NT2/D1 (cell line): ENCODE measurements at regions not wholly inside any gene's neighbourhood (a gene's known extent, or its start where the extent isn't known, plus 50 kb on each side); places are given as distances from the start of the nearest gene placed in this dataset.

Experiments
- DNase-seq: peaks from one replicate; pipeline ENCODE4 v3.0.0-alpha.2; 2011; ENCODE audit warnings: low read depth, low spot score
- H3K27me3 ChIP-seq: 2 replicates; pipeline ENCODE4 v1.6.0; 2011; ENCODE audit warnings: mild to moderate bottlenecking; ENCODE audit not compliant: insufficient read length, insufficient read depth
- H3K36me3 ChIP-seq: 2 replicates; pipeline ENCODE4 v1.6.1; 2011; ENCODE audit warnings: mild to moderate bottlenecking, low read length, mixed read lengths; ENCODE audit not compliant: insufficient read depth, insufficient read length
- H3K4me1 ChIP-seq: 2 replicates; pipeline ENCODE4 v1.5.1; 2011; ENCODE audit not compliant: insufficient read depth, insufficient read length
- H3K4me3 ChIP-seq: 2 replicates; pipeline ENCODE4 v1.5.1; 2011; ENCODE audit warnings: low read depth; ENCODE audit not compliant: insufficient read length
- H3K9ac ChIP-seq: 2 replicates; pipeline ENCODE4 v1.6.0; 2011; ENCODE audit warnings: low read depth; ENCODE audit not compliant: insufficient read length
- H3K9me3 ChIP-seq: 2 replicates; pipeline ENCODE4 v1.5.1; 2011; ENCODE audit warnings: mild to moderate bottlenecking, low read length; ENCODE audit not compliant: insufficient read depth
- SUZ12 ChIP-seq: IDR thresholded peaks from 2 replicates; pipeline ENCODE4 v1.6.1; 2011; ENCODE audit not compliant: insufficient read length, insufficient read depth; ENCODE audit errors: extremely low read depth
- YY1 ChIP-seq: IDR thresholded peaks from 2 replicates; pipeline ENCODE4 v1.6.1; 2011; ENCODE audit not compliant: insufficient read length, insufficient read depth
- ZNF274 ChIP-seq: IDR thresholded peaks from 2 replicates; pipeline ENCODE4 v1.6.1; 2011; ENCODE audit warnings: mild to moderate bottlenecking, low read depth, low read length

GRCh38 chr12:90077756-90078155, 369.1 kb upstream of the ATP2B1 start:
- DNase-seq: no peak
- no peaks in the 10 kb centered on the region for H3K27me3 ChIP-seq
- H3K9ac ChIP-seq: no peak overlapping the region
- H3K4me3 ChIP-seq: no peak overlapping the region
- H3K9me3 ChIP-seq: no peaks in the 10 kb centered on the region
- H3K4me1 ChIP-seq: no peaks in the 10 kb centered on the region
- H3K36me3 ChIP-seq: no peaks in the 10 kb centered on the region
- TF ChIP-seq ZNF274: no peak
- TF ChIP-seq SUZ12: no peak
- TF ChIP-seq YY1: no peak

- H3K4me1 ChIP-seq: no peaks in the 10 kb centered on the region
- no peak for DNase-seq
- no peak overlapping the region for H3K9ac ChIP-seq
- no peaks in the 10 kb centered on the region for H3K9me3 ChIP-seq
- H3K27me3 ChIP-seq: no peaks in the 10 kb centered on the region
- no peak overlapping the region for H3K4me3 ChIP-seq
- no peaks in the 10 kb centered on the region for H3K36me3 ChIP-seq
- TF ChIP-seq YY1 (no peak), ZNF274 (no peak), SUZ12 (no peak)
Observed at GRCh38 chr12:90076851-90077319, 368.2 kb upstream of the ATP2B1 start.

GRCh38 chr12:90075685-90076084, 367.0 kb upstream of the ATP2B1 start:
- no peak overlapping the region for H3K4me3 ChIP-seq
- TF ChIP-seq ZNF274 (no peak), YY1 (no peak), SUZ12 (no peak)
- H3K9ac ChIP-seq: no peak overlapping the region
- no peaks in the 10 kb centered on the region for H3K27me3 ChIP-seq
- H3K9me3 ChIP-seq: no peaks in the 10 kb centered on the region
- DNase-seq: no peak
- no peaks in the 10 kb centered on the region for H3K36me3 ChIP-seq
- H3K4me1 ChIP-seq: no peaks in the 10 kb centered on the region

GRCh38 chr12:90074086-90074485, 365.4 kb upstream of the ATP2B1 start:
- H3K9ac ChIP-seq: no peak overlapping the region
- no peak for DNase-seq
- H3K27me3 ChIP-seq: no peaks in the 10 kb centered on the region
- TF ChIP-seq YY1: no peak
- TF ChIP-seq SUZ12: no peak
- TF ChIP-seq ZNF274: no peak
- H3K36me3 ChIP-seq: no peaks in the 10 kb centered on the region
- no peaks in the 10 kb centered on the region for H3K9me3 ChIP-seq
- H3K4me3 ChIP-seq: no peak overlapping the region
- H3K4me1 ChIP-seq: no peaks in the 10 kb centered on the region

- Histone ChIP-seq H3K27me3 (no peaks in the 10 kb centered on the region), H3K36me3 (no peaks in the 10 kb centered on the region), H3K4me1 (no peaks in the 10 kb centered on the region), H3K4me3 (no peak overlapping the region), H3K9ac (no peak overlapping the region), H3K9me3 (no peaks in the 10 kb centered on the region)
- TF ChIP-seq ZNF274 (no peak), SUZ12 (no peak), YY1 (no peak)
- DNase-seq: no peak
Observed at GRCh38 chr12:90071996-90072395, 363.4 kb upstream of the ATP2B1 start.

- DNase-seq: no peak
- H3K9me3 ChIP-seq: no peaks in the 10 kb centered on the region
- H3K9ac ChIP-seq: no peak overlapping the region
- H3K4me3 ChIP-seq: no peak overlapping the region
- TF ChIP-seq YY1: no peak
- TF ChIP-seq SUZ12: no peak
- no peak for TF ChIP-seq ZNF274
- no peaks in the 10 kb centered on the region for H3K27me3 ChIP-seq
- no peaks in the 10 kb centered on the region for H3K36me3 ChIP-seq
- no peaks in the 10 kb centered on the region for H3K4me1 ChIP-seq
Observed at GRCh38 chr12:90069711-90070110, 361.1 kb upstream of the ATP2B1 start.

GRCh38 chr12:90067791-90068190, 359.2 kb upstream of the ATP2B1 start:
- TF ChIP-seq SUZ12: no peak
- no peak for TF ChIP-seq ZNF274
- no peak for TF ChIP-seq YY1
- H3K36me3 ChIP-seq: no peaks in the 10 kb centered on the region

More at GRCh38 chr12:90067791-90068190, 359.2 kb upstream of the ATP2B1 start:
- H3K27me3 ChIP-seq: no peaks in the 10 kb centered on the region
- no peaks in the 10 kb centered on the region for H3K9me3 ChIP-seq
- no peak overlapping the region for H3K9ac ChIP-seq
- no peak overlapping the region for H3K4me3 ChIP-seq
- no peaks in the 10 kb centered on the region for H3K4me1 ChIP-seq
- DNase-seq: no peak
